ENCODE measurements at regions not wholly inside any gene's neighbourhood (a gene's known extent, or its start where the extent isn't known, plus 50 kb on each side); places are given as distances from the start of the nearest gene placed in this dataset.

- TF ChIP-seq ELK1 (IDR thresholded peaks at IDR 0.05; ENCODE audit: low read depth, low read length) = no peak
- no peaks in the 10 kb centered on the region; the same call in 1 of the 2 replicates for H3K79me2 ChIP-seq (ENCODE audit: control insufficient read depth, insufficient read depth, low read length)
- no peaks in the 10 kb centered on the region; the same call in 2 of the 3 replicates for H3K9me3 ChIP-seq (replicated peaks; ENCODE audit: control insufficient read depth, insufficient read depth, low read length)
- peaks cover 16% of the 10 kb centered on the region for H3K4me1 ChIP-seq (ENCODE audit: control insufficient read depth, insufficient read depth, low read length)
- no peak overlapping the region for H3K4me2 ChIP-seq (ENCODE audit: control insufficient read depth, insufficient read depth)
- no peak overlapping the region for H3K27ac ChIP-seq (ENCODE audit: control insufficient read depth, insufficient read depth)
- WGBS (ENCODE audit: insufficient coverage, insufficient replicate concordance, low lambda C conversion rate, missing lambda C conversion rate) = 31% methylated on average over 1 of the region's 1 CpG
- ChIA-PET RAD21 (ENCODE audit: unreplicated experiment) (interaction anchor here (1.0 to 4.4 kb wide), 11 partner anchors 9 to 242 kb away, joined by 3 to 44 read pairs (median 5); no protein-coding TSS in a partner anchor), CTCF (interaction anchor here (1.0 to 4.5 kb wide), 6 partner anchors 11 to 405 kb away, joined by 3 to 22 read pairs (median 4); no protein-coding TSS in a partner anchor), POLR2A (interaction anchor here (0.7 to 3.0 kb wide), 4 partner anchors 12 to 239 kb away, joined by 3 to 22 read pairs (median 4); partner anchors contain the start of gene ATP2B1), SMC1A (ENCODE audit: uncharacterized antibody, unreplicated experiment) (interaction anchor here (0.8 to 7.9 kb wide), 11 partner anchors 13 to 150 kb away, joined by 3 to 154 read pairs (median 4); no protein-coding TSS in a partner anchor)
- intact Hi-C loops (cut with micrococcal nuclease; ENCODE audit: unreplicated experiment) = loop anchor here (5.0 kb wide), 1 partner anchor 191 kb away; no protein-coding TSS in a partner anchor
- no peaks in the 10 kb centered on the region for H3K36me3 ChIP-seq (ENCODE audit: control insufficient read depth in 2 of 2, insufficient read depth in 2 of 2, low read length in 1 of 2)
- in situ Hi-C loops (cut with MboI) = no loop called here
- H3K27me3 ChIP-seq (replicated peaks in 1 of 2; ENCODE audit: control insufficient read depth in 2 of 2, insufficient read depth in 2 of 2, low read length in 1 of 2) = no peaks in the 10 kb centered on the region
- no peaks in the 10 kb centered on the region for H4K20me1 ChIP-seq (ENCODE audit: control insufficient read depth, insufficient read depth)
- H2AFZ ChIP-seq (ENCODE audit: control insufficient read depth, low read depth, low read length) = peak overlapping the region; percentile 43
- no peak for ATAC-seq
- no peak for DNase-seq (ENCODE audit: low read depth, low spot score)
- no peak overlapping the region for H3K9ac ChIP-seq (ENCODE audit: control insufficient read depth, insufficient read depth, low read length)
- FAIRE-seq = no peak
- no TSS peak for BruUV-seq (replicated peaks)
- H3K4me3 ChIP-seq = no peak overlapping the region
Observed at GRCh38 chr12:89948271-89949175, 239.9 kb upstream of the ATP2B1 start.

Data from GM12878 (cell line).